ENCODE measurements at regions not wholly inside any gene's neighbourhood (a gene's known extent, or its start where the extent isn't known, plus 50 kb on each side); places are given as distances from the start of the nearest gene placed in this dataset.

DNA sequence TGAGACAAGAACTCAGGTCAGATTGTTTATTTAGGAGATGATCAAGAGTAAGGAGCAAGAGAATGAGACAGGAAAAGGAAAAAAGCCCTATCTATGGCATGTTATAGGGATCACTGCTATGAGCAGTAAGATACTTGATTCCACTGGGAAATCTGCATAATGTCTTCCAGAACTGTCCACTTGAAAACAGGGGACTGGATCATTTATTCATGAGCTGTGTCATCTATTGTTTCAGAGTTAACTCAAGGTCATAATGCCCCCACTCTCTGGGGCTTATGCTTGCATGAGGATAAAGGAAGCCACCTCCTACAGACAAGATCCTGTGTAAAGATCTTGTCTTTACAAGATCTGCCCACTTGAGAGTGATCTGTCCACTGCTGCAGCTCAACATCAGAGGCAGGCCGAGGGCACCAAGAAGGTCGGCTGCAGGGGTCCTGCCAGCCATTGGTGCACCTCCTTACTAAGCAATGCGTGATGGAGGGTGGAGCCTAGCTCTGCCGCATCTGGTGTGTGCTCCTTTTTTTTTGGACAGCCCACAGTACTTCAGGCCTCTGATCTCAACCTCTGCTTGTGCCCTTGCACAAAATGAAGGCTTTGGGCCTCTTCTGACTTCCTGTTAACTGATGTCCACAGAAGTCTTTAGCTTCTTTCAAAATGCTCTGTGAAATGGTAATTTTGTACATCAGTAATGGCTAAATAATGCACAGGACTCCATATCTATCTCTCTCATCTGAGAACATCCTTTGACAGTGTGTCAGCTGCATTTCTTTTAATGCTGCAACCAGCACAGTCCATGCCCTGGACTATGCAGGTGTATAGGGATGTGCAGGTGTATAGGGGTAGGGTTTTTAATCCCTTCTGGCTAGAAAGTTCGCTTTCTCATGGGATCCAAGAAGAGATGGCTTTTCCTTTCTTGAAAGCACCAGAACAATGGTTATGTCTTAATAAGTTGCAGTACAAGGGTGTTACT lies 95.9 kb upstream of the TRPC3 start:
- BruUV-seq (replicated peaks), result no TSS peak
- 0% methylated on average over 3 of the region's 5 CpGs for WGBS (ENCODE audit: low lambda C conversion rate)
- intact Hi-C loops (cut with micrococcal nuclease; ENCODE audit: unreplicated experiment), result no loop called here
- TF ChIP-seq, protein P1, sequence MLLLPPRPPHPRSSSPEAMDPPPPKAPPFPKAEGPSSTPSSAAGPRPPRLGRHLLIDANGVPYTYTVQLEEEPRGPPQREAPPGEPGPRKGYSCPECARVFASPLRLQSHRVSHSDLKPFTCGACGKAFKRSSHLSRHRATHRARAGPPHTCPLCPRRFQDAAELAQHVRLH (CRISPR knock-in tag; IDR thresholded peaks at IDR 0.05; ENCODE audit: borderline replicate concordance, low read depth), result no peak
- TF ChIP-seq KMT2A (CRISPR knock-in tag; IDR thresholded peaks at IDR 0.05), result no peak
- no peak for TF ChIP-seq JUN (CRISPR knock-in tag; IDR thresholded peaks at IDR 0.05)
- TF ChIP-seq WIZ (CRISPR knock-in tag; IDR thresholded peaks at IDR 0.05), result no peak
- no peak for TF ChIP-seq TP53 (CRISPR knock-in tag; conservative IDR thresholded peaks at IDR 0.05)
- no peak for TF ChIP-seq NCOA2 (CRISPR knock-in tag; IDR thresholded peaks at IDR 0.05)
- TF ChIP-seq JUND (CRISPR knock-in tag; IDR thresholded peaks at IDR 0.05), result no peak
- Histone ChIP-seq H3K4me3 (replicated peaks in 1 of 3; ENCODE audit: insufficient read depth in 1 of 3, low read depth in 2 of 3, low read length in 3 of 3) (no peak overlapping the region), H3K4me1 (ENCODE audit: insufficient read depth, low read length) (no peaks in the 10 kb centered on the region), H4K20me1 (ENCODE audit: insufficient read depth, low read length) (no peaks in the 10 kb centered on the region), H3K36me3 (replicated peaks in 1 of 2; ENCODE audit: control insufficient read depth in 1 of 2, insufficient read depth in 2 of 2, low read length in 2 of 2) (no peaks in the 10 kb centered on the region), H3K9ac (ENCODE audit: insufficient read depth, low read depth, low read length) (no peak overlapping the region), H3K27ac (ENCODE audit: extremely low read length, insufficient read depth, low read length) (no peak overlapping the region), H2AFZ (ENCODE audit: low read length) (no peak overlapping the region), H3K4me2 (ENCODE audit: low read depth, low read length) (no peak overlapping the region), H3K27me3 (ENCODE audit: control insufficient read depth in 1 of 2, insufficient read depth in 2 of 2, low read length in 2 of 2) (no peaks in the 10 kb centered on the region), H3K9me3 (ENCODE audit: low read length) (no peaks in the 10 kb centered on the region), H3K79me2 (ENCODE audit: insufficient read depth, low read length) (no peaks in the 10 kb centered on the region)
- CTCF ChIA-PET (ENCODE audit: low intra/inter-chr PET ratio, low total read pairs), result no interaction called here
- POLR2A ChIA-PET, result no interaction called here
- ATAC-seq (no peak), DNase-seq (ENCODE audit: low spot score) (no peak), FAIRE-seq (no peak)
- in situ Hi-C loops (cut with HindIII; ENCODE audit: extremely low pct_ligation_motif_present, low pct_unique_long_range_greater_than_20kb), result no loop called here

DNA sequence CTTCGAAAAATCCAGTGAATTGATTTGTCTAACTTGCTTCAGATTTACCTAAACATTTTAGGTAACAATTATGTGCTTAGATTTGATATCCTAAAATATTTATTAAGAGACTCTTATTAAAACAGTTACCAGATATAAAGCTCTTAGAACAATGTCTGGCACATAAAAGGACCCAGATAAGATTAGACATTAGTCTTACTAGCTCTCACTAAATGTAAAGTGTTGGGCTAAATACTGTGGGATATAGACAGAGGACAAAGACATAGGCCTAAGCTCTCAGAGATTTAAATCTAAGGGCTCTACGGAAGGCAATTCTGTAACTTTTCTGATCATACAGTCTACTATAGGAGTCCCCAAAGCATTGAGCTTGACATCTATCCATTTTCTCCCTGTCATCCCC lies 94.4 kb upstream of the TRPC3 start:
- ChIA-PET POLR2A (no interaction called here), CTCF (ENCODE audit: low intra/inter-chr PET ratio, low total read pairs) (no interaction called here)
- Histone ChIP-seq H3K9ac (ENCODE audit: insufficient read depth, low read depth, low read length) (no peak overlapping the region), H3K4me3 (replicated peaks in 1 of 3; ENCODE audit: insufficient read depth in 1 of 3, low read depth in 2 of 3, low read length in 3 of 3) (no peak overlapping the region), H3K79me2 (ENCODE audit: insufficient read depth, low read length) (no peaks in the 10 kb centered on the region), H3K27me3 (ENCODE audit: control insufficient read depth in 1 of 2, insufficient read depth in 2 of 2, low read length in 2 of 2) (no peaks in the 10 kb centered on the region), H3K36me3 (replicated peaks in 1 of 2; ENCODE audit: control insufficient read depth in 1 of 2, insufficient read depth in 2 of 2, low read length in 2 of 2) (no peaks in the 10 kb centered on the region), H3K4me1 (ENCODE audit: insufficient read depth, low read length) (no peaks in the 10 kb centered on the region), H2AFZ (ENCODE audit: low read length) (no peak overlapping the region), H3K9me3 (ENCODE audit: low read length) (no peaks in the 10 kb centered on the region), H3K4me2 (ENCODE audit: low read depth, low read length) (no peak overlapping the region), H4K20me1 (ENCODE audit: insufficient read depth, low read length) (no peaks in the 10 kb centered on the region), H3K27ac (ENCODE audit: extremely low read length, insufficient read depth, low read length) (no peak overlapping the region)
- ATAC-seq (no peak), FAIRE-seq (no peak), DNase-seq (ENCODE audit: low spot score) (no peak)
- intact Hi-C loops (cut with micrococcal nuclease; ENCODE audit: unreplicated experiment) (no loop called here), in situ Hi-C loops (cut with HindIII; ENCODE audit: extremely low pct_ligation_motif_present, low pct_unique_long_range_greater_than_20kb) (no loop called here)
- TF ChIP-seq, protein P2, sequence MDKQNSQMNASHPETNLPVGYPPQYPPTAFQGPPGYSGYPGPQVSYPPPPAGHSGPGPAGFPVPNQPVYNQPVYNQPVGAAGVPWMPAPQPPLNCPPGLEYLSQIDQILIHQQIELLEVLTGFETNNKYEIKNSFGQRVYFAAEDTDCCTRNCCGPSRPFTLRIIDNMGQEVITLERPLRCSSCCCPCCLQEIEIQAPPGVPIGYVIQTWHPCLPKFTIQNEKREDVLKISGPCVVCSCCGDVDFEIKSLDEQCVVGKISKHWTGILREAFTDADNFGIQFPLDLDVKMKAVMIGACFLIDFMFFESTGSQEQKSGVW (CRISPR knock-in tag; IDR thresholded peaks at IDR 0.05; ENCODE audit: borderline replicate concordance), result no peak
- TF ChIP-seq, protein P3, sequence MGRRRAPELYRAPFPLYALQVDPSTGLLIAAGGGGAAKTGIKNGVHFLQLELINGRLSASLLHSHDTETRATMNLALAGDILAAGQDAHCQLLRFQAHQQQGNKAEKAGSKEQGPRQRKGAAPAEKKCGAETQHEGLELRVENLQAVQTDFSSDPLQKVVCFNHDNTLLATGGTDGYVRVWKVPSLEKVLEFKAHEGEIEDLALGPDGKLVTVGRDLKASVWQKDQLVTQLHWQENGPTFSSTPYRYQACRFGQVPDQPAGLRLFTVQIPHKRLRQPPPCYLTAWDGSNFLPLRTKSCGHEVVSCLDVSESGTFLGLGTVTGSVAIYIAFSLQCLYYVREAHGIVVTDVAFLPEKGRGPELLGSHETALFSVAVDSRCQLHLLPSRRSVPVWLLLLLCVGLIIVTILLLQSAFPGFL (CRISPR knock-in tag; IDR thresholded peaks at IDR 0.05), result no peak
- no peak for TF ChIP-seq ZNF350 (CRISPR knock-in tag; IDR thresholded peaks at IDR 0.05; ENCODE audit: borderline replicate concordance, low read depth)
- TF ChIP-seq ZNF746 (CRISPR knock-in tag; IDR thresholded peaks at IDR 0.05), result no peak
- TF ChIP-seq FOXM1 (CRISPR knock-in tag; IDR thresholded peaks at IDR 0.05), result no peak
- no TSS peak for BruUV-seq (replicated peaks)
- WGBS (ENCODE audit: low lambda C conversion rate), result 0% methylated on average over 2 of the region's 2 CpGs

Data from HepG2 (cell line).